ENCODE measurements at regions not wholly inside any gene's neighbourhood (a gene's known extent, or its start where the extent isn't known, plus 50 kb on each side); places are given as distances from the start of the nearest gene placed in this dataset.

DNA sequence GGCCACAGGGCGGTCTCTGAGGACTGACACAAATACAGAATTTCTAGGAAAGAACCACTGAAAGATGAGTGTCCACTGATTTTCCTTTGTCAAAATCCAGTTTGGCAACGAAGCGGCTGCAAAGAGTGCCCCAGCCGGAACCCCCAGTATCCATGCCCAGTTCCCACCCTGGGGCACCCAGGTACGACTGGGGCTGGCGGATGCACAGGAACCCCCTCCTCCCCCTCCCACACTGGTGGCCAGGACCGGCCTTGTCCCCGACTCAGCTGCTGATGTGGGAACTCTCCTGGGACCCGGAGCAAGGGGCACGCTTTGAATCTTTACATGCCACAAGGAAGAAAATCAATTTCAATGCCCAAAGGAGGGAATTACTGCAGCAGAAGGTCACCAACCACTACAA lies 220.8 kb upstream of the ZNF507 start:
- no peaks in the 10 kb centered on the region for H3K36me3 ChIP-seq
- intact Hi-C loops (cut with DNase I) = no loop called here
- TF ChIP-seq, protein P1, sequence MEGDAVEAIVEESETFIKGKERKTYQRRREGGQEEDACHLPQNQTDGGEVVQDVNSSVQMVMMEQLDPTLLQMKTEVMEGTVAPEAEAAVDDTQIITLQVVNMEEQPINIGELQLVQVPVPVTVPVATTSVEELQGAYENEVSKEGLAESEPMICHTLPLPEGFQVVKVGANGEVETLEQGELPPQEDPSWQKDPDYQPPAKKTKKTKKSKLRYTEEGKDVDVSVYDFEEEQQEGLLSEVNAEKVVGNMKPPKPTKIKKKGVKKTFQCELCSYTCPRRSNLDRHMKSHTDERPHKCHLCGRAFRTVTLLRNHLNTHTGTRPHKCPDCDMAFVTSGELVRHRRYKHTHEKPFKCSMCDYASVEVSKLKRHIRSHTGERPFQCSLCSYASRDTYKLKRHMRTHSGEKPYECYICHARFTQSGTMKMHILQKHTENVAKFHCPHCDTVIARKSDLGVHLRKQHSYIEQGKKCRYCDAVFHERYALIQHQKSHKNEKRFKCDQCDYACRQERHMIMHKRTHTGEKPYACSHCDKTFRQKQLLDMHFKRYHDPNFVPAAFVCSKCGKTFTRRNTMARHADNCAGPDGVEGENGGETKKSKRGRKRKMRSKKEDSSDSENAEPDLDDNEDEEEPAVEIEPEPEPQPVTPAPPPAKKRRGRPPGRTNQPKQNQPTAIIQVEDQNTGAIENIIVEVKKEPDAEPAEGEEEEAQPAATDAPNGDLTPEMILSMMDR (IDR thresholded peaks at IDR 0.05) = no peak
- H3K9me3 ChIP-seq = no peaks in the 10 kb centered on the region
- H3K4me3 ChIP-seq = no peak overlapping the region
- H3K27me3 ChIP-seq (ENCODE audit: low read depth) = no peaks in the 10 kb centered on the region
- ATAC-seq = no peak
- no peak overlapping the region for H3K27ac ChIP-seq
- no peaks in the 10 kb centered on the region for H3K4me1 ChIP-seq
- no peak for DNase-seq

DNA sequence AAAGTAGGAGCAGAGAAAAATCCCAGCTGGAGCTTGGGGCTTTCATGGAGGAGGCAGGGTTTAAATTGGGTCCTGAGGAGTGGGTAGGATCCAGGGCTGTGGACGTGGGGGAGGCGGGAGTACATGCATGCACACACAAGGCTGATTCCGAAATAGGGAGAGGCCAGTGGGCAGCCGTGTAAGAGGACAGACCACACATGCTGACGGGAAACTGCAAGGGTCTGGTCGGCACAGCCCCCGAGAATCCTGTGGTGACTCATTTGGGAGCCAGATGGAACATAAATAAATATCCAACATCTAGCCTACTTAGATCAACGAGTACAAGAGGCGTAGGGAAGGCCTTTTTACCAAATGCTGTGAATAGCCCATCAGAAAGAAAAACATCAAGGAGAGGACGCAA lies 216.3 kb upstream of the ZNF507 start:
- no peaks in the 10 kb centered on the region for H3K4me1 ChIP-seq
- no peaks in the 10 kb centered on the region for H3K9me3 ChIP-seq
- intact Hi-C loops (cut with DNase I) = no loop called here
- DNase-seq (no peak), ATAC-seq (no peak)
- no peak overlapping the region for H3K27ac ChIP-seq
- no peaks in the 10 kb centered on the region for H3K36me3 ChIP-seq
- H3K27me3 ChIP-seq (ENCODE audit: low read depth) = no peaks in the 10 kb centered on the region
- H3K4me3 ChIP-seq = no peak overlapping the region
- TF ChIP-seq, protein P1 (IDR thresholded peaks at IDR 0.05) = no peak

DNA sequence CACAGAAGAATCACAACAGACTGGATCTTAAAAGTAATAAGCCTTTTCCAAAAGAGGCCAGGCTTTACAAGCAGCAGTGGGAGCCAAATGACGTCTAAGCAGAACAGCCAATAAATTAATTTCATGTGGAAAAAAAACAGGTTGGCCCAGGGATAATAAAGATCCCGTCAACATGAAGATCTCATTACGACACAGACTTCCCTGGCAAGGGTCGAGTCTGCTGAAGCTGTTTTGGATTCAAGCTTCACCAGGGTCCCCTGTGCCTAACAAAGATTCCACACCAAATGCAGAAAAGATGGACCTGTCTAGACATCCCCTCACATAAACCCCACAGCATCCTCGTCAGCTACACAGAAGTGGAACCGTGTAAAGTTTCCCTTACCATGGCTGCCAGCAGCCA lies 215.1 kb upstream of the ZNF507 start:
- Histone ChIP-seq H3K4me3 (no peak overlapping the region), H3K27ac (no peak overlapping the region), H3K4me1 (no peaks in the 10 kb centered on the region), H3K9me3 (no peaks in the 10 kb centered on the region), H3K27me3 (ENCODE audit: low read depth) (no peaks in the 10 kb centered on the region), H3K36me3 (no peaks in the 10 kb centered on the region)
- intact Hi-C loops (cut with DNase I) = no loop called here
- DNase-seq (no peak), ATAC-seq (no peak)
- TF ChIP-seq, protein P1 (IDR thresholded peaks at IDR 0.05) = no peak

DNA sequence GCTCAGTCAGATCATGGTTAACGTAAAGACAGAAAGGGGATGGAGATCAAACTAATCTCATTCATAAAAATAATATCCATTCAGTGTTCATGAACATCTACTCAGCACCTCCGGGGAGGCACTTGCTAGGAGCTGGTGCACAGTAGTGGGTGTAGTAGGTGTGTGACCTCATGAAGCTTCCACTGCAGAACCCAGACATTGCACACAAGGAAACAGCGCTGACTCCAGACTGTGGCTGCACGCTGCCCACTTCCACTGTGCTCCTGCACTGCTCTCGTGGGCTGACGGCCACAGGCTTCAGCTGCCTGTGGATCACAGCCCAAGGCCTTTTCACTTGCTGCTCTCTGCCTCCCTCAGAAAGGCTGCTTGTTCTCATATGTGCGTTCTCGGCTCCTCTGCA lies 214.4 kb upstream of the ZNF507 start:
- Histone ChIP-seq H3K4me1 (no peaks in the 10 kb centered on the region), H3K27me3 (ENCODE audit: low read depth) (no peaks in the 10 kb centered on the region), H3K4me3 (no peak overlapping the region), H3K9me3 (no peaks in the 10 kb centered on the region), H3K36me3 (no peaks in the 10 kb centered on the region), H3K27ac (no peak overlapping the region)
- ATAC-seq (no peak), DNase-seq (no peak)
- TF ChIP-seq, protein P1 (IDR thresholded peaks at IDR 0.05) = no peak
- intact Hi-C loops (cut with DNase I) = no loop called here

DNA sequence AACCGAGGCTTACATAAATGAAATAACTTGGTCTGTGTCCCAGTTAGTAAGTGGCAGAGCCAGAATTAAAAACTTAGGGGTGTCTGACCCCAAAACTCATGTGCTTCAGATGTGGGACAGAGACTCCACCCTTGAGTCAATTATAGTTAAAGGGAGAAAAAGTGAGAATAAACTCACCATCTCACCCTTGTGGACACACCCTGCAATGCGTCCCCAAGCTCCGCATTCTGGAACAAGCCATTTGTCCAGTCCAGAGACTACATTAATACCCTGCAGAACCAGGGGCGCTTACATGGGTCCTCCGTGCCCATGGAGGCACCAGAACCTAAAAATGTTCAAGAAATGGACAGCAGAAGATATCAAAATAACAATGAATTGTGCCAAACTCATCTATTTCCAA lies 207.0 kb upstream of the ZNF507 start:
- ATAC-seq = no peak
- TF ChIP-seq, protein P1 (IDR thresholded peaks at IDR 0.05) = no peak
- intact Hi-C loops (cut with DNase I) = no loop called here
- Histone ChIP-seq H3K4me1 (no peaks in the 10 kb centered on the region), H3K9me3 (no peaks in the 10 kb centered on the region), H3K4me3 (no peak overlapping the region), H3K36me3 (no peaks in the 10 kb centered on the region), H3K27me3 (ENCODE audit: low read depth) (no peaks in the 10 kb centered on the region), H3K27ac (no peak overlapping the region)
- DNase-seq = no peak

All from lower lobe of right lung (tissue), 2 donors.